ENCODE measurements at regions not wholly inside any gene's neighbourhood (a gene's known extent, or its start where the extent isn't known, plus 50 kb on each side); places are given as distances from the start of the nearest gene placed in this dataset.

- CTCF ChIA-PET, result interaction anchor here (2.2 kb wide), 1 partner anchor 10 kb away, joined by 6 read pairs; no protein-coding TSS in a partner anchor
- WGBS (ENCODE audit: missing lambda C conversion rate), result 86% methylated on average over 6 of the region's 6 CpGs
Measured at GRCh38 chr12:75844985-75845384, 186.6 kb downstream of the PHLDA1 start.

GRCh38 chr12:75844049-75844770 is 187.4 kb downstream of the PHLDA1 start:
- no peak overlapping the region for H3K4me3 ChIP-seq
- FAIRE-seq (no peak), DNase-seq (ENCODE audit: low read depth in 1 of 2, low spot score in 1 of 2) (no peak), ATAC-seq (no peak)
- no peak for TF ChIP-seq HOXA7 (CRISPR knock-in tag; IDR thresholded peaks at IDR 0.05)
- no peak for TF ChIP-seq HOXB13 (CRISPR knock-in tag; IDR thresholded peaks at IDR 0.05; ENCODE audit: low read depth)
- TF ChIP-seq SREBF2 (IDR thresholded peaks at IDR 0.05), result no peak
- no peak for TF ChIP-seq RAD21 (conservative IDR thresholded peaks at IDR 0.05 in 1 of 2, IDR thresholded peaks at IDR 0.05 in 1 of 2)
- TF ChIP-seq KDM1A (IDR thresholded peaks at IDR 0.05; ENCODE audit: low read depth), result no peak
- TF ChIP-seq HEYL (CRISPR knock-in tag; IDR thresholded peaks at IDR 0.05), result no peak
- no peak for TF ChIP-seq CHD4 (IDR thresholded peaks at IDR 0.05; ENCODE audit: borderline replicate concordance)
- TF ChIP-seq KDM5A (IDR thresholded peaks at IDR 0.05), result no peak
- TF ChIP-seq NPAS2 (CRISPR knock-in tag; IDR thresholded peaks at IDR 0.05; ENCODE audit: borderline replicate concordance), result no peak
- POLR2A ChIA-PET, result no interaction called here
- H3K27ac ChIP-seq, result no peak overlapping the region; a peak in 1 of 6 replicates
- whole genome bisulfite sequencing (ENCODE audit: missing lambda C conversion rate), result 88% methylated on average over 10 of the region's 10 CpGs
- no peak overlapping the region for H3K4me2 ChIP-seq
- H3K4me1 ChIP-seq, result 0 out of 3 replicates have a peak, but pooled peaks cover 4% of the 10 kb centered on the region
- peaks cover 3% of the 10 kb centered on the region; the same call in 1 of the 3 replicates for H3K9me3 ChIP-seq
- CTCF ChIA-PET, result no interaction called here

More at GRCh38 chr12:75844985-75845384, 186.6 kb downstream of the PHLDA1 start:
- TF ChIP-seq HES2 (IDR thresholded peaks at IDR 0.05), result no peak
- TF ChIP-seq POLR2A (IDR thresholded peaks at IDR 0.05; ENCODE audit: low read length), result no peak
- TF ChIP-seq MAX (IDR thresholded peaks at IDR 0.05), result no peak
- no peak for TF ChIP-seq HOXB13 (CRISPR knock-in tag; IDR thresholded peaks at IDR 0.05; ENCODE audit: low read depth)
- TF ChIP-seq SMC3 (IDR thresholded peaks at IDR 0.05), result no peak
- TF ChIP-seq EHMT2 (IDR thresholded peaks at IDR 0.05; ENCODE audit: low read depth), result no peak
- no peak for TF ChIP-seq KDM5A (IDR thresholded peaks at IDR 0.05)
- no peak for TF ChIP-seq REST (IDR thresholded peaks at IDR 0.05)
- TF ChIP-seq CHD4 (IDR thresholded peaks at IDR 0.05; ENCODE audit: borderline replicate concordance), result no peak
- no peak for TF ChIP-seq FOSB (CRISPR knock-in tag; IDR thresholded peaks at IDR 0.05)
- TF ChIP-seq JUN (IDR thresholded peaks at IDR 0.05), result no peak
- no peak for TF ChIP-seq E2F6 (IDR thresholded peaks at IDR 0.05; ENCODE audit: borderline replicate concordance, low read depth)
- no peak for TF ChIP-seq CBX2 (IDR thresholded peaks at IDR 0.05; ENCODE audit: borderline replicate concordance, low read depth)
- no peak for TF ChIP-seq FOSL2 (IDR thresholded peaks at IDR 0.05)
- TF ChIP-seq FOSL2 (CRISPR knock-in tag; IDR thresholded peaks at IDR 0.05), result no peak
- TF ChIP-seq TP53 (CRISPR knock-in tag; IDR thresholded peaks at IDR 0.05), result no peak
- TF ChIP-seq RAD21 (conservative IDR thresholded peaks at IDR 0.05 in 1 of 2, IDR thresholded peaks at IDR 0.05 in 1 of 2), result no peak
- no peak for TF ChIP-seq EHF (CRISPR knock-in tag; IDR thresholded peaks at IDR 0.05)
- peak overlapping the region in 1 of 2 experiments; percentile 40; a peak in 1 of 6 replicates for H3K27ac ChIP-seq
- H3K4me1 ChIP-seq, result peaks cover 7% of the 10 kb centered on the region
- no peak overlapping the region for H3K4me3 ChIP-seq
- ATAC-seq (no peak), DNase-seq (ENCODE audit: low read depth in 1 of 2, low spot score in 1 of 2) (no peak), FAIRE-seq (no peak)
- POLR2A ChIA-PET, result no interaction called here
- no peaks in the 10 kb centered on the region for H3K9me3 ChIP-seq
- no peak overlapping the region for H3K4me2 ChIP-seq
